Right ventricle myocardium superior (tissue), 1 donor: ENCODE measurements at regions not wholly inside any gene's neighbourhood (a gene's known extent, or its start where the extent isn't known, plus 50 kb on each side); places are given as distances from the start of the nearest gene placed in this dataset.
"Not testable (repeated sequence)": the region's sequence is repeated elsewhere in the genome, so short reads cannot be mapped to it uniquely, and the experiment has no call there.

Experiments used
- ATAC-seq: fragments of 200-7000 bp; cut with Tn5 transposase; one replicate; pipeline ENCODE4 v1.9.1; 2020; ENCODE audit warnings: mild to moderate bottlenecking; ENCODE audit not compliant: poor library complexity
- DNase-seq: peaks from one replicate; pipeline ENCODE4 v3.0.0-alpha.2; 2020
- intact Hi-C: fragments of 100-400 bp; cut with DNase I; formaldehyde crosslinking; loops from one replicate; pipeline ENCODE4 v1.11.2; 2022
- donor health status: DM: no; HTN: yes; CAD: no; lungs with severe emphysema.

DNA sequence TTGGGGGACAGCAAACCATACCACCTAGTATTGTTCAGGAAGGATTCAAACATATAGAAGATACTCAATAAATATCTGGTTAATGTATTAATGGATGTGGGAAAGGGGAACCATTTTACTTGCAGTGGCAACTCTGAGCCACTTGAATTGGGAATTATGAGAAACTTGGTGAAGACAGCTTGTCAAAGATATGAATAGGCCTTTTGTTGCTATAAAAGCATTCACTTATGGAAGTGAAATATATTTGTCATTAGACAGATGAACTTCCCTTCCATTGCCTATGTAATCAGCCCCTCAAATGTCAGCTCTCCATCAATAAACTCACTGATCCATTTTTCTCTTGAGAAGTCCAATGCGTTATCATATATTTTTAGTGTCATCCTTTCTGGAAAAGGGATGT lies 56.1 kb downstream of the GPR85 start:
- intact Hi-C loops, result no loop called here
- ATAC-seq (no peak), DNase-seq (no peak)

DNA sequence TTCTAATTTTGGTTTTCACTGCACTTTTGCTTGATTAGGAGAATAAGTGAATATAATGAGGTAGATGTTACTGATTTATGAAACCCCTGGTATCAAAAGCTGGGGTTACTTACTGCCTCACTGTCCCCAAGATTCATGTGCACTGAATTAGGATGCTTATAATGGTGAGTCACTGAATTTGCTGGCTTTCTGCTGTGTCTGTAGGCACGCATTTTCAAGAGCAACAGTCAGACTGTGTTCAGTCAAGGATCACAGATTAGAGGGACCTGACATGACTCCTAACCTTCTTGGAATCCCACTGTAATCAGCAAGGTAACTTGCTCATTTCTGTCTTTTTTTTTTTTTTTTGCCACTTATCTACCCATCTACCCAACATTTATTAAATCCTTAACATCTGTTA lies 59.7 kb downstream of the GPR85 start:
- ATAC-seq, result no peak
- intact Hi-C loops, result no loop called here
- DNase-seq, result no peak

DNA sequence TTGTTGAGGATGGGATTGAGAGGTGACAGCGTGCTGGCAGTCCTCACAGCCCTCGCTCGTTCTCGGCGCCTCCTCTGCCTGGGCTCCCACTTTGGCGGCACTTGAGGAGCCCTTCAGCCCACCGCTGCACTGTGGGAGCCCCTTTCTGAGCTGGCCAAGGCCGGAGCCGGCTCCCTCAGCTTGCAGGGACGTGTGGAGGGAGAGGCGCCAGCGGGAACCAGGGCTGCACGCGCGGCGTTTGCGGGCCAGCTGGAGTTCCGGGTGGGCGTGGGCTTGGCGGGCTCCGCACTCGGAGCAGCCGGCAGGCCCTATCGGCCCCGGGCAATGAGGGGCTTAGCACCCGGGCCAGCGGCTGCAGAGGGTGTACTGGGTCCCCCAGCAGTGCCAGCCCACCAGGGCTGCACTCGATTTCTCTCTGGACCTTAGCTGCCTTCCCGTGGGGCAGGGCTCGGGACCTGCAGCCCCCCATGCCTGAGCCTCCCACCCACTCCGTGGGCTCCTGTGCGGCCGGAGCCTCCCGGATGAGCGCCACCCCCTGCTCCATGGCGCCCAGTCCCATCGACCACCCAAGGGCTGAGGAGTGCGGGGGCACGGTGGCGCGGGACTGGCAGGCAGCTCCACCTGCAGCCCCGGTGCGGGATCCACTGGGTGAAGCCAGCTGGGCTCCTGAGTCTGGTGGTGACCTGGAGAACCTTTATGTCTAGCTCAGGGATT lies 69.3 kb downstream of the GPR85 start:
- intact Hi-C loops, result loop anchor here (10.0 kb wide), 1 partner anchor 268 kb away; no protein-coding TSS in a partner anchor
- DNase-seq, ATAC-seq: not testable (repeated sequence)

DNA sequence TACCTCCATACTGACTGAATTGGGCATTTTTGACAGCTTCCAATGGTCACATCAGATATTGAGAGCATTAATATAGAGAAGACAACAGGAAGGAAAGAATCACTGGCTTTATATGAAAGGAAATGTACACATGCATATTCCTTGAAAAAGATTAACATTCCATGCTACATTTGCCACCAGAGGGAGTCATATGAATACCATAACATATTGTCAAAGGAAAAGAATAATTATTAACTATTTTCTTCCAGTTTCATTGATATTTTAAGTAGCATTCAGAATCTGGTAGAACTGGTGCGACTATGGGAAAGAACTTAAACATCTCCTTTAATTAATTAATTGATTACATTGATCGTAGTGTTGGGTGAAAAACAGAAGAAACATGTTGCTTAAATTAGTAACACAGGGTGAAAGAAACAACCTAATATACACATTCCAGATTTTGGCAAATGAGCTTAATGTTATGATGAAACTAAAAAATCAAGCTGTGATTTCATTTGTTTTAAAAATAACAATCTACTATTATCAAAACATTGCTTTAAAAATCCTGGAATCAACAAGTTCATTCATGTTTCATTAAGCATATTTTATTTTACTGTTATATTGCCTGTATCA lies 71.5 kb downstream of the GPR85 start:
- DNase-seq (no peak), ATAC-seq (no peak)
- intact Hi-C loops, result loop anchor here (10.0 kb wide), 1 partner anchor 270 kb away; no protein-coding TSS in a partner anchor

DNA sequence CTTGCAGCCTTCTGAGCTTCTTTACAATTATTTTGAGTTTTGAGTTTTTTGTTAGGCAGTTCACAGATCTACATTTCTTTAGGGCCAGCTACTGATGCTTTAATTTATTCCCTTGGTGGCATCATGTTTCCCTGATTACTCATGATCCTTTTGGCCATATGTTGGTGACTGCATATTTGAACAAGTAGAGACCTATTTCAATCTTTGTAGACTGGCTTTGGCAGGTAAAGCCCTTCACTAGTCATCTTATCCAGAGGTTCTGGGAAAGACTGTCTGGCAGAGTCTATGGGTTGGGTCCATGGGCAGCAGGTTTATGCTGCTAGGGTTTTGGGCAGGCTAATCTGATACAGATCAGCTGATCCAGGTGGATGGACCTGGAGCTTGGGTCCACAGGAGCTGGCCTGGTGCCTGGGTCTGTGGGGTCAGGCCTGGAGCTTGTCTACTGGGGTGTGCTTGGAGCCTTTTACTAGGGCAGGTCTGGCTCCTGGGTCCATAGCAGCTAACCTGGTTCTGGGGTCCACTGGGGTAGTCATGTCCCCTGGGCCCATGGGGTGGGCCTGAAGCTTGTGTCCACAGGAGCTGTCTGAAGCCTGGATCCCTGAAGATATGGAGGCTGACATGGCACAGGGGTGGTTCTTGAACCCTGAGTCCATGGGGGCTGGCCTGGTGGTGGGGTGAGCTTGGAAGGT lies 72.7 kb downstream of the GPR85 start:
- intact Hi-C loops, result loop anchor here (10.0 kb wide), 1 partner anchor 271 kb away; no protein-coding TSS in a partner anchor
- DNase-seq (no peak), ATAC-seq (no peak)

DNA sequence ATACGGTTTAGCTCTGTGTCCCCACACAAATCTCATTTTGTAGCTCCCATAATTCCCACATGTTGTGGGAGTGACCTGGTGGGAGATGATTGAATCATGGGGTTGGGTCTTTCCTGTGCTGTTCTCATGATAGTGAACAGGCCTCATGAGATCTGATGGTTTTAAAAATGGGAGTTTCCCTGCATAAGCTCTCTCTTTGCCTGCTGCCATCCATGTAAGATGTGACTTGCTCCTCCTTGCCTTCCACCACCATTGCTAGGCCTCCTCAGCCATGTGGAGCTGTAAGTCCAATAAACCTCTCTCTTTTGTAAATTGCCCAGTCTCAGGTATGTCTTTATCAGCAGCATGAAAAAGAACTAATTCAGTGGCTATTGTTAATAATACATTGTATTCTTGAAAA lies 73.8 kb downstream of the GPR85 start:
- ATAC-seq, DNase-seq: not testable (repeated sequence)
- intact Hi-C loops, result loop anchor here (10.0 kb wide), 1 partner anchor 272 kb away; no protein-coding TSS in a partner anchor

DNA sequence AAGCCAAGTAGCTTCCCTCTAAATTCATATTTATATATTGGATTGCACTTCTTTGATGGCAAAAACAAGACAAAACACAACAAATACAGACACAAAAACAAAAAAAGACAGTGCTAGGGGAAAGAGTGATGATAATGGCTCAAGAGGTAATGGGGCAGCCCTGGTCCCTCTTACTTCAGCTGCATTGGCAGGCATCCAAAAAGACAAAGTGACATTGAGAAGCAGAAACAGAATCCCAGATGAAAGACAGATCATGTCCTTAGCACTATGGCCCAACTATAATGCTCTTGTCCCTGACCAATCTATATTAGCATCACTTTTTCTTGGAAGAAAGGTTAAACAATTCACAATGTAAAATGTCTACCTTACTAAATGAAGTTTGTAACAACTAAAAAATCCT lies 76.2 kb downstream of the GPR85 start:
- ATAC-seq, result no peak
- DNase-seq, result no peak
- intact Hi-C loops, result loop anchor here (10.0 kb wide), 1 partner anchor 274 kb away; no protein-coding TSS in a partner anchor

DNA sequence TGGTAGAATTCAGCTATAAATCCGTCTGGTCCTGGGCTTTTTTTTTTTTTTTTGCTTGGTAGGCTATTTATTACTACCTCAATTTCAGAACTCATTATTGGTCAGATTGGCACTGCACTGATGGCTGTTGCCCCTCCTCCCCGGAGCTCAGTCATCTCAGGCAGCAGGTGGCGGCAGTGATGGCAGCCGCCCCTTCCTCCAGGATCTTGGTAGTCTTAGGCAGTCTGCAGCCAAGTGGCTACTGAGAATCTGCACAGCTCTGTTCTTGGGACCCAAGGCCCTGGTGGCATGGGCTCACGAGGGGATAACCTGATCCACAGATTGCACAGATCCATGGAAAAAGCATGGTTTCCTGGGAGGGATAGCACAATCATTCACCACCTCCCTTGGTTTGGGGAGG lies 77.9 kb downstream of the GPR85 start:
- intact Hi-C loops, result no loop called here
- no peak for DNase-seq
- ATAC-seq, result no peak

DNA sequence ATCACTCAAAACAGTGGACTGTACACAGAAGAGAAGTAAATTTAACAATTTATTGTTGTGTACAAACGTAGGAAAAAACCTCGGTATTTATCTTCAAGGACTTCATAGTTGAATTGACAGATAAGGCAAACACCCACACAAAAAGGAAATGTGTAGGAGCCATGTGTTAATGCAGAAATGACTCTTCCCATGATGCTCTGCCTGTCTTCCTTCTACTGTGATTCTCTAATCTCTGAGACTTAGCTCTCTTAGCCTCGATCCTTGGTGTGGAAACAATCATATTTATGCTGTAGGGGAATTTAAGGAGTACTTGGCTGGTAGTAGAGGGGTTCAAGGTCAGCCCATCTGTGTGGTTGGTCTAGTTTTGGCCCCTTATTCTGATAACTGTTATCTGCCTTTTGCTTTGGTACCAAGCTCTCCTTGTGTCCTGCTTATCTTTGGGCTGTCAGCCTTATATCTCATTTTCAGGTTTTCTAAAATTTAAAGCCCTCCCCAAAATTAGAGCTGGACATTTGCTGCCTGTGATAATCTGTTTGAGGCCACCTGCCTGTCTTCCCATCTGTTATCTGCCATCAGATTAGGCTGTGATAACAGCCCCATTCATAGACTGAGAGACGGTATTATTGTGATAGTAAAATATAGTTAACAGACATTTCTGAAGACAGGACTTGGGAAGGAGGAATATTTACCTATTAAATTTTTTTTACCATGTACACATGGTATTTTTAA lies 81.7 kb downstream of the GPR85 start:
- intact Hi-C loops, result no loop called here
- no peak for DNase-seq
- ATAC-seq, result no peak

DNA sequence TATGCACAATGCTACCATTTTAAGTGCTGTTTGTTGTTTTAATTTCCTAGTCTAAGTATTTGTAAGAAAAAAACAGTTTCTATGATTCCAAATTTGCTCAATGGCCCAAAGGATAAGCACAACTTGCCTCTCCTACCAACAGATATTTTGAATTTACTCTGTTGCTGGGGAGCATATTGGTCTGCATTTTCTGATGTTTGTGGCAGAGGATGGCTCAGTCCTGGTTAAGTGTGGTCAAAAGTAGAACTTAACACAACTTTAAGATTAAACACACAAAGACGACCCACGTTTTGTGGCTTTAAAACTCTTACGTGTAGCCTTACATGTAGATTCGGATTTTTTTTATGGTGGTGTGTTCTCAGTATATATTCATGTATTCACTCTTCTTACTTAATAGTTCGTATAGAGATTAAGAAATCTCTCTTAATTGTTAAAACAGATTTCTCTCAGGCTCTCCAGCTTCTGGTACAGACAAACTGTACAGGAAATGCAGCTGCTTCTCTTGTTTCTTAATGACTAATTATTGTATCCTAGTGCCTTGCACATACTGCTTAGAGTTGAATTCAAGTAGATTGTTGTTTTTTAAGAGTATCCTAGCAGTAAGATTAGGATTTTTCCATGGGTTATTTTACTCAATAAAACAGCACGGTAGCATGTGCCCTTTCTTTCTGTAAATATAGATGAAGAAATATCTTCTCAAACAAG lies 86.2 kb downstream of the GPR85 start:
- no peak for ATAC-seq
- DNase-seq, result no peak
- intact Hi-C loops, result no loop called here

DNA sequence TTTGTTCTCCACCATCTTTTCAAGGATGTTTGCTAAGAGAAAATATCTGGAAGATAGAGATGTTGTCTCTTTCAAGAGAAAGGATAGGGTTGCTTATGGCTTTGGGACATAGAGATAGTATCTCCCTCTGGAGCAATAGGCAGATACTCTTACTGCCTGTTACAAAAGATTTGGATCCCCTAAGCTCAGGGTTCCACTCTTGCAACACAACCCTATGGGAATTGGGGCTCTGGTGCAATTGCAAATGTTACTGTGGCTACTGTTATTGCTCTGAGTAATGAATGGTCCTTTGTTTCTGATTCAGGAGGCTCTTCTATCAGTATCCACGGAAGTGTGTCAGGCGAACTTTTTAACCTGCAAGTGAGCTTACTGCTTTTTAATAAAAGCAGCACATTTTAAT lies 88.8 kb downstream of the GPR85 start:
- ATAC-seq, result no peak
- intact Hi-C loops, result no loop called here
- DNase-seq, result no peak

DNA sequence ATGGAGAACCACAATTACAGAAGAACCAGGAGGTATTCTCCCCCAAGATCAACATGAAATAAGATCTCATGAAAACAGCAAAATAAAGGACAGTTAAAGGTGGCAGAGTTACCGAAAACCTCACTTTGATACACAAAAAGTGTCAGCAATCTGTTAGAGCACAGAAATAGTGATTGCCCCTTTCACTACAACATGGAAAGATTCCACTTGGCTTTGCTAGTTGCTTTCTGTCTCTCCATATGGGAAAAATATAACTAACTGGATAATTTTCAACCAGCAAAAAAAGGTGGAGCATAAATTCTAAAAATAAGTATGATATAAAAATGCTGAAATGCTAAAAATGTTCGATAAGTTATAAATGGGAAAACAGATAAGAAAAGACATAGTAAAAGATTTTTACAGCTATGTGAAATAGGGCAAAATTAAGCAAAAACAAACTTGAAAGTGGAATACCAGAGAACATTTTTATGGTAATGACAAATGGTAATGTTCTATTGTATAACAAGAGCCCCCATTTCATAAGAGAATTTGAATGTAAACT lies 90.2 kb downstream of the GPR85 start:
- ATAC-seq, result no peak
- intact Hi-C loops, result no loop called here
- DNase-seq, result no peak

DNA sequence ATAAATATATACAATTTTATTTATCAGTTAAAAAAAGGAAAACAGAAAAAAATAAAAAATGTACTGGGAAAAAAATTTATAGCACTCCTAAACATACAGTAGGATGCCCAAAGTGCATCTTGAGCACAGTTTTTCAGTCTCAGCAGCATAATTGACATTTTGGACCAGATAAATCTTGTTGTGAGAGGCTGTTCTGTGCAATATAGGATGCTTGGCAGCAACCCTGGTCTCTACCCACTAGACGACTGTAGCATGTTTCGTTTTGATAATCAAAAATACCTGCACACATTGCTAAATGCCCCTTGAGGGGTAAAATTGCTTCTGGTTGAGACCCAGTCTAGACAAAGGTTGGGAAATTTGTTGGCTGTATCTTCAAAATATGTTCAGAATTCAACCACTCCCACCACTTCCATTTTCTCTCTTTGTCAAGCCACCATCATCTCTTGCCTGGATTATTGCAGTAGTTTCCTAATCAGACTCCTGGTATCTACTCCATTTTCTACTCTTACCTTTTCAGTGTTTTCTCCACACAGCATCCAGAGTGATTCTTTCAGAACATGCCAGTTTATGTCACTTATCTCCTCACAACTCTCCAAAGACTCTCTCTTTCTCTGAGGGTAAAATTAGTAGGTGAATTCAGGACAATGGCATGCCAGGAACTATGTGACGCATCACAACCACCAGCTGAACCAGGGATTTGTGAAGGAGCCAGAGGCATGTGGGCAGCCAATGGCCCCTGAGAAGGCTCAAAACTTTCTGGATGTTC lies 91.4 kb downstream of the GPR85 start:
- intact Hi-C loops, result no loop called here
- DNase-seq (peak; percentile 41), ATAC-seq (peak; percentile 93)

DNA sequence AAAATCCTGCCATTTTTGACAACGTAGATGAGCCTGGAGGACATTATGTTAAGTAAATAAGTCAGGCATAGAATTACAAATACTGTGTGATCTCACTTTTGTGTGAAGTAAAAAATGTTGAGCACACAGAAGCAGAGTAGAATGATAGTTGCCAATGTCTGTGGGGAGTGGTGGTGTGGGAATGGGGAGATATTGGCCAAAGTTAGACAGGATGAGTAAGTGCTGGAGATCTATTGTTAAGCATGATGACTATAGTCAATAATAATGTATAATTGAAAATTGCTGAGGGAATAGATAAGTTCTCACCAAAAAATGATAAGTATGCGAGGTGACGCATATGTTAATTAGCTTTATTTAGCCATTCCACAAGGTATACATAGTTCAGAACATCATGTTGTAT lies 92.0 kb downstream of the GPR85 start:
- DNase-seq, result no peak
- peak; percentile 24 for ATAC-seq
- intact Hi-C loops, result no loop called here

DNA sequence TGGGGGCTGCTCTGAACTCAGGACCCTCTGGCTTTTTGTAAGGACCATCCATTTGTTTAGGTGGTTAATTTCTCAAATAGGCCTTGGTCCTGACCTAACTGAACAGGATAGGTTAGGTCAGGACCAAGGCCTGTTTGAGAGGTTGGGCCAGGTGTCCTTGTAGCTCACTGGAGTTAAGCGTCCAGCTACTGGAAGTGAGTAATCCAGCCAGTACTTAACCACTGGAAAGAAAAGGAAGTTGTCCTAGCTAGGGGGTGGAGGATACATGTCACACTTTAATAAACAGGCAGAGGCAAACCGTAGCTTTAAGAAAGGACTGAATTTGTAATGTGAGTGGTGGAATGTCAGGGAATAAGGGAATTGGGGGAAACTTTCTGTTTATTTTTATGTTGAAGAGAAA lies 96.0 kb downstream of the GPR85 start:
- intact Hi-C loops, result no loop called here
- ATAC-seq, result no peak
- DNase-seq, result no peak

DNA sequence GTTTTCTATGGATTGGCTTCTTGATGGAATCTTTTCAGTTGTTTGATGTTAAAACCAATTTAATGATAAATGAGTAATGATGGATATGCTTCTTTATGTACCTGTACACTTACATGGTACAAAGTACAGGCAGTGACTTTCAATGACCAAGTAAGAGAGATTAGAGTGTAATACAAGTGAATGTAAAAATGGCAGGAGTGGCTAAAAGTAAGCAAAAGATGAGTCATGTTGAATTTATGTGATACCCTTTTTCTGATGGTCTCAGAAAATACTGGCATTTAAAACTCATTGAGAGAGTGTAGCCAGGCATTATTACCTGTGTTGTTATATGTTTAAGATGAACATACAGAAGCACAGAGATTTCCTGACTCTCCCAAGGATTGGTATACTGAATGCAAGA lies 97.1 kb downstream of the GPR85 start:
- intact Hi-C loops, result no loop called here
- DNase-seq (no peak), ATAC-seq (no peak)

DNA sequence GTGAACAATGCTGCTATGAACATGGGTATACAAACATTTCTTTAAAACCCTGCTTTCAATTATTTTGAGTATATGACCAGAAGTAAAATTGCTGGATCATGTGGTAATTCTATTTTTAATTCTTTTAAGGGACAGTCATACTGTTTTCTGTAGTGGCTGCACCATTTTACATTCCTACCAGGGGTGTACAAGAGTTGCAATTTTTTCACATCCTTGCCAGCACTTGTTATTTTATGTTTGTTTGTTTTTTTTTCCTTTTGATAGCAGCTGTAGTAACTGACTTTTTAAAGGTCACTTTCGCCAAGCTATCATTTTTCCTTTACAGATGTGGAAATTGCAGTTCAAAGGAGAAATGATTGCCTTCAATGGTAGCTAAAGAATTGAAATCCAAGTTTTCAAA lies 99.5 kb downstream of the GPR85 start:
- DNase-seq (no peak), ATAC-seq (no peak)
- intact Hi-C loops, result no loop called here
